ENCODE measurements at regions not wholly inside any gene's neighbourhood (a gene's known extent, or its start where the extent isn't known, plus 50 kb on each side); places are given as distances from the start of the nearest gene placed in this dataset.

GRCh38 chr21:35352066-35352770, 303.1 kb upstream of the RUNX1 start:
- Histone ChIP-seq H3K27me3 (no peaks in the 10 kb centered on the region), H3K4me1 (no peaks in the 10 kb centered on the region), H3K4me3 (no peak overlapping the region), H3K27ac (no peak overlapping the region), H3K36me3 (no peaks in the 10 kb centered on the region), H3K9me3 (no peaks in the 10 kb centered on the region)
- TF ChIP-seq CTCF (IDR thresholded peaks at IDR 0.05) = no peak
- DNase-seq (no peak), ATAC-seq (no peak)
- intact Hi-C loops (cut with DNase I) = no loop called here

- TF ChIP-seq CTCF (IDR thresholded peaks at IDR 0.05) = no peak
- intact Hi-C loops (cut with DNase I) = no loop called here
- no peaks in the 10 kb centered on the region for H3K4me1 ChIP-seq
- H3K9me3 ChIP-seq = no peaks in the 10 kb centered on the region
- H3K27ac ChIP-seq = no peak overlapping the region
- ATAC-seq (no peak), DNase-seq (no peak)
- H3K27me3 ChIP-seq = no peaks in the 10 kb centered on the region
- no peak overlapping the region for H3K4me3 ChIP-seq
- no peaks in the 10 kb centered on the region for H3K36me3 ChIP-seq
Observed at GRCh38 chr21:35351434-35351833, 302.3 kb upstream of the RUNX1 start.

GRCh38 chr21:35350965-35351364, 301.9 kb upstream of the RUNX1 start:
- ATAC-seq (no peak), DNase-seq (no peak)
- H3K36me3 ChIP-seq = no peaks in the 10 kb centered on the region
- H3K4me3 ChIP-seq = no peak overlapping the region
- intact Hi-C loops (cut with DNase I) = no loop called here
- no peak overlapping the region for H3K27ac ChIP-seq
- H3K9me3 ChIP-seq = no peaks in the 10 kb centered on the region
- H3K4me1 ChIP-seq = no peaks in the 10 kb centered on the region
- H3K27me3 ChIP-seq = no peaks in the 10 kb centered on the region
- no peak for TF ChIP-seq CTCF (IDR thresholded peaks at IDR 0.05)

GRCh38 chr21:35349376-35350080, 300.4 kb upstream of the RUNX1 start:
- Histone ChIP-seq H3K27me3 (no peaks in the 10 kb centered on the region), H3K36me3 (no peaks in the 10 kb centered on the region), H3K27ac (no peak overlapping the region), H3K4me3 (no peak overlapping the region), H3K9me3 (no peaks in the 10 kb centered on the region), H3K4me1 (no peaks in the 10 kb centered on the region)
- DNase-seq = no peak
- intact Hi-C loops (cut with DNase I) = no loop called here
- no peak for ATAC-seq
- no peak for TF ChIP-seq CTCF (IDR thresholded peaks at IDR 0.05)

- no peak overlapping the region for H3K27ac ChIP-seq
- H3K36me3 ChIP-seq = no peaks in the 10 kb centered on the region
- H3K9me3 ChIP-seq = no peaks in the 10 kb centered on the region
- intact Hi-C loops (cut with DNase I) = no loop called here
- H3K27me3 ChIP-seq = no peaks in the 10 kb centered on the region
- H3K4me1 ChIP-seq = no peaks in the 10 kb centered on the region
- DNase-seq (no peak), ATAC-seq (no peak)
- no peak overlapping the region for H3K4me3 ChIP-seq
- TF ChIP-seq CTCF (IDR thresholded peaks at IDR 0.05) = no peak
Observed at GRCh38 chr21:35348686-35349085, 299.6 kb upstream of the RUNX1 start.

All from upper lobe of right lung (tissue), 1 donor.